B cell (primary cell): ENCODE measurements at regions not wholly inside any gene's neighbourhood (a gene's known extent, or its start where the extent isn't known, plus 50 kb on each side); places are given as distances from the start of the nearest gene placed in this dataset.

Source experiments
- ATAC-seq: fragments of 200-7000 bp; cut with Tn5 transposase; one replicate; pipeline ENCODE4 v1.10.0; 2021; ENCODE audit warnings: low read depth, mild to moderate bottlenecking, moderate number of reproducible peaks, moderate library complexity
- CTCF ChIA-PET: fragments of 350-600 bp; sonication (Branson Sonifier 250); formaldehyde crosslinking; loops from one replicate; lab custom pipeline; 2021; ENCODE audit warnings: antibody characterized with exemption, inconsistent platforms; lab: Charles Lee
- POLR2A ChIA-PET: fragments of 350-600 bp; sonication (Branson Sonifier 250); formaldehyde crosslinking; loops from one replicate; lab custom pipeline; 2021; ENCODE audit warnings: antibody characterized with exemption; lab: Charles Lee
- DNase-seq: peaks from one replicate; pipeline ENCODE4 v3.0.0; 2013
- H2AFZ ChIP-seq: 2 replicates; pipeline ENCODE4 v1.6.1; 2012; ENCODE audit warnings: mild to moderate bottlenecking, low read depth, low read length; ENCODE audit not compliant: insufficient read depth, poor library complexity, severe bottlenecking
- H3K27ac ChIP-seq, 2 donors: 1 replicate in 1 of 2; 2 replicates in 1 of 2; pipeline ENCODE4 v1.5.1; 2012 to 2013; ENCODE audit warnings: low read length in 2 of 2, mild to moderate bottlenecking in 2 of 2, moderate library complexity in 1 of 2
- H3K27me3 ChIP-seq, 4 experiments: fragments of 200-600 bp in 1 of 4; sonication (generic) in 1 of 4; replicated peaks in 1 of 4; 1 replicate in 2 of 4; 2 replicates in 2 of 4; pipeline versions ENCODE4 v1.6.1 to v1.7.0; 2013 to 2016; ENCODE audit warnings: low read length in 3 of 4, mild to moderate bottlenecking in 2 of 4, mixed read lengths in 1 of 4, moderate library complexity in 1 of 4; ENCODE audit not compliant: insufficient read depth in 4 of 4, control insufficient read depth in 3 of 4; ENCODE audit errors: control extremely low read depth in 1 of 4
- H3K36me3 ChIP-seq, 2 experiments: replicated peaks in 1 of 2; 1 replicate in 1 of 2; 2 replicates in 1 of 2; pipeline versions ENCODE4 v1.6.1 to v1.7.1; 2013; ENCODE audit warnings: low read length in 1 of 2; ENCODE audit not compliant: insufficient read depth in 2 of 2, control insufficient read depth in 1 of 2; ENCODE audit errors: control extremely low read depth in 1 of 2, extremely low read depth in 1 of 2
- H3K4me1 ChIP-seq, 2 donors: fragments of 200-600 bp in 1 of 2; sonication (generic) in 1 of 2; 1 replicate in 1 of 2; 2 replicates in 1 of 2; pipeline versions ENCODE4 v1.5.1 to v1.6.1; 2013 to 2017; ENCODE audit warnings: low read length in 2 of 2; ENCODE audit not compliant: control insufficient read depth in 2 of 2, insufficient read depth in 2 of 2
- H3K4me2 ChIP-seq: replicated peaks from 2 replicates; pipeline ENCODE3; 2012; ENCODE audit warnings: mild to moderate bottlenecking, low read depth, low read length; ENCODE audit not compliant: poor library complexity, severe bottlenecking
- H3K4me3 ChIP-seq, 5 experiments: fragments of 200-600 bp in 1 of 5; sonication (generic) in 1 of 5; 1 replicate in 3 of 5; 2 replicates in 2 of 5; pipeline versions ENCODE4 v1.5.1 to v1.7.0; 2011 to 2016; ENCODE audit warnings: low read length in 4 of 5, mild to moderate bottlenecking in 4 of 5, low read depth in 2 of 5, control low read depth in 1 of 5, moderate library complexity in 1 of 5; ENCODE audit not compliant: insufficient read depth in 1 of 5; ENCODE audit errors: control extremely low read depth in 1 of 5, extremely low read depth in 1 of 5
- H3K79me2 ChIP-seq: fragments of 200-600 bp; sonication (generic); one replicate; pipeline ENCODE4 v1.6.0; 2016; ENCODE audit warnings: low read length; ENCODE audit not compliant: control insufficient read depth, insufficient read depth
- H3K9ac ChIP-seq: fragments of 200-600 bp; sonication (generic); 2 replicates; pipeline ENCODE4 v1.6.1; 2017; ENCODE audit warnings: mild to moderate bottlenecking, low read length, moderate library complexity
- H3K9me3 ChIP-seq, 3 donors: one replicate each; pipeline versions ENCODE4 v1.6.1 to v1.7.1; 2013; ENCODE audit warnings: low read length in 2 of 3; ENCODE audit not compliant: control insufficient read depth in 2 of 3, insufficient read depth in 1 of 3; ENCODE audit errors: control extremely low read depth in 1 of 3
- H4K20me1 ChIP-seq: 2 replicates; pipeline ENCODE4 v1.6.0; 2012; ENCODE audit warnings: mild to moderate bottlenecking, low read length; ENCODE audit not compliant: insufficient read depth, control insufficient read depth, poor library complexity, severe bottlenecking
- H3K27ac Mint-ChIP-seq: one replicate; pipeline ENCODE4 v1.8.0; 2021; ENCODE audit warnings: mixed read lengths
- H3K27me3 Mint-ChIP-seq: one replicate; pipeline ENCODE4 v1.8.0; 2021; ENCODE audit warnings: mixed read lengths
- H3K4me1 Mint-ChIP-seq: one replicate; pipeline ENCODE4 v1.8.0; 2021; ENCODE audit warnings: mixed read lengths
- H3K4me3 Mint-ChIP-seq: one replicate; pipeline ENCODE4 v1.8.0; 2021; ENCODE audit warnings: mixed read lengths
- H3K9me3 Mint-ChIP-seq: one replicate; pipeline ENCODE4 v1.8.0; 2022; ENCODE audit warnings: mixed read lengths; ENCODE audit not compliant: insufficient read depth
- CTCF ChIP-seq: fragments of 200-600 bp; IDR thresholded peaks from one replicate; pipeline ENCODE4 v1.8.0; 2022; ENCODE audit warnings: antibody characterized with exemption, mild to moderate bottlenecking
- EZH2 ChIP-seq: IDR thresholded peaks from 2 replicates; pipeline ENCODE4 v1.6.1; 2012; ENCODE audit warnings: borderline replicate concordance, low read depth, mild to moderate bottlenecking, moderate library complexity, low read length; ENCODE audit not compliant: insufficient read depth, poor library complexity, severe bottlenecking
- WGBS: methylation state at CpG from one replicate; pipeline ENCODE4 v1.1.5; 2013; ENCODE audit warnings: missing lambda C conversion rate; ENCODE audit not compliant: insufficient coverage; 5-methylcytosine and 5-hydroxymethylcytosine counted together
- intact Hi-C: fragments of 100-400 bp; cut with micrococcal nuclease; formaldehyde crosslinking; loops from one replicate; pipeline ENCODE4 v1.10.0; 2022

DNA sequence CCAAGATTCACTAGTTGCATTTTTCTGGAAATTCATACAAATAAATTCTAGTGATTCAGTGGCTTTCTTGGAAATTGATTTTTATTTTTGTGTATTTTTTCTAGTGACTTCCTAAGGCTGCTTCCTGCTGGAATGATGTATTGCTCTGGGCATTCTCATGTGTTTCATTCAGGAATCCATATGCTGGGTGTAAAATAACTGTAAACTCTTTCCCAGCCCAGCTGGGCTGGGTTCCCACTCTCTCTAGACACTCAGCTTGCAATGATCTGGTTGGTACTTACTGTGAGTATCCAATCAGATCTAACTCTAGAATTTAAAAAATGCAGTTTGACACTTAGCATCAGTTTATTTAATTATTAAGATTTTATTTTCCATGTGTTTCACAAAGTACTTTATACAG, 882.2 kb downstream of the STIM2 start:
- CTCF ChIA-PET, result no interaction called here
- Histone ChIP-seq H3K9ac (no peak overlapping the region), H3K9me3 (no peaks in the 10 kb centered on the region), H3K4me1 (no peaks in the 10 kb centered on the region), H4K20me1 (no peaks in the 10 kb centered on the region), H3K27ac (no peak overlapping the region), H3K79me2 (no peaks in the 10 kb centered on the region), H3K4me3 (no peak overlapping the region), H2AFZ (no peak overlapping the region), H3K4me2 (no peak overlapping the region), H3K36me3 (no peaks in the 10 kb centered on the region), H3K27me3 (no peaks in the 10 kb centered on the region)
- intact Hi-C loops, result no loop called here
- DNase-seq (no peak), ATAC-seq (no peak)
- H3K4me3 Mint-ChIP-seq, result no peak overlapping the region
- no peak overlapping the region for H3K27ac Mint-ChIP-seq
- POLR2A ChIA-PET, result no interaction called here
- H3K9me3 Mint-ChIP-seq, result no peaks in the 10 kb centered on the region
- TF ChIP-seq EZH2 (no peak), CTCF (no peak)
- H3K4me1 Mint-ChIP-seq, result no peaks in the 10 kb centered on the region
- no peaks in the 10 kb centered on the region for H3K27me3 Mint-ChIP-seq

- intact Hi-C loops, result no loop called here
- H3K4me3 Mint-ChIP-seq, result no peak overlapping the region
- no peaks in the 10 kb centered on the region for H3K36me3 ChIP-seq
- H3K9ac ChIP-seq, result no peak overlapping the region
- no peaks in the 10 kb centered on the region for H3K4me1 ChIP-seq
- no peaks in the 10 kb centered on the region for H3K4me1 Mint-ChIP-seq
- 63% methylated on average over 2 of the region's 11 CpGs for WGBS
- H3K9me3 Mint-ChIP-seq, result no peaks in the 10 kb centered on the region
- H3K9me3 ChIP-seq, result no peaks in the 10 kb centered on the region
- ChIA-PET POLR2A (no interaction called here), CTCF (no interaction called here)
- H3K79me2 ChIP-seq, result no peaks in the 10 kb centered on the region
- H3K4me2 ChIP-seq, result no peak overlapping the region
- DNase-seq (no peak), ATAC-seq (no peak)
- TF ChIP-seq CTCF, result no peak
- TF ChIP-seq EZH2, result no peak
- H3K27ac ChIP-seq, result no peak overlapping the region
- H3K27me3 Mint-ChIP-seq, result no peaks in the 10 kb centered on the region
- no peak overlapping the region for H3K27ac Mint-ChIP-seq
- no peak overlapping the region for H3K4me3 ChIP-seq
- no peaks in the 10 kb centered on the region for H3K27me3 ChIP-seq
- H2AFZ ChIP-seq, result no peak overlapping the region
- no peaks in the 10 kb centered on the region for H4K20me1 ChIP-seq
These were observed 899.3 kb downstream of the STIM2 start for GRCh38 chr4:27759611-27760575.
